GM23248 (cell line): ENCODE measurements at regions not wholly inside any gene's neighbourhood (a gene's known extent, or its start where the extent isn't known, plus 50 kb on each side); places are given as distances from the start of the nearest gene placed in this dataset.

Experiments
- DNase-seq: peaks from one replicate; pipeline ENCODE4 v3.0.0-alpha.2; 2015
- H2AFZ ChIP-seq: fragments of 200-600 bp; sonication (generic); 2 replicates; pipeline ENCODE4 v1.6.1; 2016; ENCODE audit warnings: antibody characterized with exemption
- H3F3A ChIP-seq: fragments of 200-600 bp; sonication (generic); 2 replicates; pipeline ENCODE4 v1.6.1; 2016; ENCODE audit warnings: mild to moderate bottlenecking, antibody characterized with exemption, mixed run types; ENCODE audit not compliant: insufficient read depth
- H3K27ac ChIP-seq: fragments of 200-600 bp; sonication (generic); 2 replicates; pipeline ENCODE4 v1.5.1; 2016; ENCODE audit warnings: mild to moderate bottlenecking
- H3K27me3 ChIP-seq: fragments of 200-600 bp; sonication (generic); replicated peaks from 2 replicates; pipeline ENCODE4 v1.6.1; 2016; ENCODE audit warnings: mild to moderate bottlenecking; ENCODE audit not compliant: insufficient read depth
- H3K36me3 ChIP-seq: fragments of 200-600 bp; sonication (generic); 2 replicates; pipeline ENCODE4 v1.6.1; 2016; ENCODE audit warnings: low read depth, mild to moderate bottlenecking
- H3K4me1 ChIP-seq: fragments of 200-600 bp; sonication (generic); 2 replicates; pipeline ENCODE4 v1.6.1; 2016; ENCODE audit warnings: mild to moderate bottlenecking; ENCODE audit not compliant: insufficient read depth
- H3K4me2 ChIP-seq: fragments of 200-600 bp; sonication (generic); one replicate; pipeline ENCODE4 v1.6.1; 2016; ENCODE audit warnings: mild to moderate bottlenecking; ENCODE audit not compliant: unreplicated experiment
- H3K4me3 ChIP-seq: fragments of 200-600 bp; sonication (generic); 2 replicates; pipeline ENCODE4 v1.5.1; 2016; ENCODE audit warnings: mild to moderate bottlenecking
- H3K79me2 ChIP-seq: fragments of 200-600 bp; sonication (generic); 2 replicates; pipeline ENCODE4 v1.6.1; 2016; ENCODE audit warnings: mild to moderate bottlenecking; ENCODE audit not compliant: insufficient read depth
- H3K9ac ChIP-seq: fragments of 200-600 bp; sonication (generic); 2 replicates; pipeline ENCODE4 v1.6.1; 2016; ENCODE audit warnings: mild to moderate bottlenecking
- H3K9me2 ChIP-seq: fragments of 200-600 bp; sonication (generic); 2 replicates; pipeline ENCODE4 v1.6.1; 2016; ENCODE audit warnings: mixed run types, mild to moderate bottlenecking, moderate library complexity; ENCODE audit not compliant: insufficient read depth
- H3K9me3 ChIP-seq: fragments of 200-600 bp; sonication (generic); one replicate; pipeline ENCODE4 v1.6.1; 2017; ENCODE audit warnings: low read depth
- H4K20me1 ChIP-seq: fragments of 200-600 bp; sonication (generic); 2 replicates; pipeline ENCODE4 v1.6.0; 2016; ENCODE audit not compliant: insufficient read depth
- EZH2 ChIP-seq: fragments of 200-600 bp; sonication (generic); IDR thresholded peaks from 2 replicates; pipeline ENCODE4 v1.6.1; 2018; ENCODE audit warnings: antibody characterized with exemption, mild to moderate bottlenecking; ENCODE audit not compliant: insufficient read depth, poor library complexity, severe bottlenecking
- EZH2phosphoT487 ChIP-seq: fragments of 200-600 bp; sonication (generic); IDR thresholded peaks from 2 replicates; pipeline ENCODE4 v1.6.1; 2018; ENCODE audit warnings: antibody characterized with exemption, moderate library complexity, mild to moderate bottlenecking, low read depth; ENCODE audit not compliant: insufficient read depth
- WGBS, 2 experiments: methylation state at CpG; one replicate each; pipeline ENCODE4 v1.1.6; 2015 to 2017; ENCODE audit warnings: low lambda C conversion rate in 2 of 2, low coverage in 1 of 2; ENCODE audit errors: missing lambda C conversion rate in 2 of 2; 5-methylcytosine and 5-hydroxymethylcytosine counted together
- in situ Hi-C: fragments of 300-500 bp; cut with MboI; formaldehyde crosslinking; loops from 2 replicates; pipeline ENCODE4 v1.15.0; 2020

GRCh38 chrX:140586951-140587350 is 82.1 kb upstream of the SOX3 start:
- DNase-seq, result no peak
- 51 to 61% methylated on average over 4 of the region's 4 CpGs for WGBS, 2 experiments
- in situ Hi-C loops, result no loop called here

GRCh38 chrX:140580478-140580877 is 75.6 kb upstream of the SOX3 start:
- no peaks in the 10 kb centered on the region for H4K20me1 ChIP-seq
- 51 to 55% methylated on average over 4 to 5 of the region's 5 CpGs for WGBS, 2 experiments
- TF ChIP-seq EZH2phosphoT487 (no peak), EZH2 (no peak)
- no peak overlapping the region for H2AFZ ChIP-seq
- no peaks in the 10 kb centered on the region for H3K36me3 ChIP-seq
- H3K4me1 ChIP-seq, result no peaks in the 10 kb centered on the region
- no peak for DNase-seq
- H3K9me3 ChIP-seq, result no peaks in the 10 kb centered on the region
- H3F3A ChIP-seq, result no peaks in the 10 kb centered on the region
- no peak overlapping the region for H3K9ac ChIP-seq
- H3K27ac ChIP-seq, result no peak overlapping the region
- no peaks in the 10 kb centered on the region for H3K79me2 ChIP-seq
- no peaks in the 10 kb centered on the region for H3K27me3 ChIP-seq
- no peaks in the 10 kb centered on the region for H3K9me2 ChIP-seq
- no peak overlapping the region for H3K4me3 ChIP-seq
- in situ Hi-C loops, result no loop called here
- H3K4me2 ChIP-seq, result no peak overlapping the region

More at GRCh38 chrX:140586951-140587350, 82.1 kb upstream of the SOX3 start:
- Histone ChIP-seq H3K27ac (no peak overlapping the region), H2AFZ (no peak overlapping the region), H4K20me1 (no peaks in the 10 kb centered on the region), H3F3A (no peaks in the 10 kb centered on the region), H3K4me2 (no peak overlapping the region), H3K79me2 (no peaks in the 10 kb centered on the region), H3K9ac (no peak overlapping the region), H3K36me3 (no peaks in the 10 kb centered on the region), H3K4me1 (no peaks in the 10 kb centered on the region), H3K9me3 (no peaks in the 10 kb centered on the region), H3K27me3 (no peaks in the 10 kb centered on the region), H3K9me2 (no peaks in the 10 kb centered on the region), H3K4me3 (no peak overlapping the region)
- TF ChIP-seq EZH2 (no peak), EZH2phosphoT487 (no peak)

GRCh38 chrX:140572724-140573123 is 67.9 kb upstream of the SOX3 start:
- peak; percentile 42 for DNase-seq
- Histone ChIP-seq H3K9ac (no peak overlapping the region), H3K9me2 (no peaks in the 10 kb centered on the region), H3K36me3 (no peaks in the 10 kb centered on the region), H2AFZ (no peak overlapping the region), H3K27me3 (no peaks in the 10 kb centered on the region), H3K4me3 (no peak overlapping the region), H3K79me2 (no peaks in the 10 kb centered on the region), H3K9me3 (no peaks in the 10 kb centered on the region), H3F3A (no peaks in the 10 kb centered on the region), H3K27ac (no peak overlapping the region), H4K20me1 (no peaks in the 10 kb centered on the region), H3K4me2 (no peak overlapping the region), H3K4me1 (no peaks in the 10 kb centered on the region)
- WGBS, 2 experiments, result 0% methylated on average over 1 of the region's 1 CpG
- in situ Hi-C loops, result no loop called here
- no peak for TF ChIP-seq EZH2phosphoT487
- no peak for TF ChIP-seq EZH2

GRCh38 chrX:140563893-140564292 is 59.0 kb upstream of the SOX3 start:
- in situ Hi-C loops, result no loop called here
- H3K9me3 ChIP-seq, result no peaks in the 10 kb centered on the region
- no peaks in the 10 kb centered on the region for H3K79me2 ChIP-seq
- no peak overlapping the region for H3K9ac ChIP-seq
- no peak for TF ChIP-seq EZH2phosphoT487
- no peak for TF ChIP-seq EZH2
- H3K4me1 ChIP-seq, result no peaks in the 10 kb centered on the region
- H4K20me1 ChIP-seq, result no peaks in the 10 kb centered on the region
- no peak overlapping the region for H3K4me2 ChIP-seq
- DNase-seq, result no peak
- 57 to 64% methylated on average over 1 of the region's 1 CpG for WGBS, 2 experiments
- no peak overlapping the region for H2AFZ ChIP-seq
- H3K27me3 ChIP-seq, result no peaks in the 10 kb centered on the region
- H3K36me3 ChIP-seq, result no peaks in the 10 kb centered on the region
- H3F3A ChIP-seq, result no peaks in the 10 kb centered on the region
- H3K27ac ChIP-seq, result no peak overlapping the region
- no peak overlapping the region for H3K4me3 ChIP-seq
- H3K9me2 ChIP-seq, result no peaks in the 10 kb centered on the region
